ENCODE measurements at regions not wholly inside any gene's neighbourhood (a gene's known extent, or its start where the extent isn't known, plus 50 kb on each side); places are given as distances from the start of the nearest gene placed in this dataset.

GRCh38 chr7:152504367-152504766 lies 68.6 kb upstream of the KMT2C start:
- TF ChIP-seq EZH2phosphoT487 (IDR thresholded peaks at IDR 0.05; ENCODE audit: insufficient read depth, low read depth) = no peak
- TF ChIP-seq EZH2 (IDR thresholded peaks at IDR 0.05; ENCODE audit: insufficient read depth, poor library complexity, severe bottlenecking) = no peak
